ENCODE measurements at regions not wholly inside any gene's neighbourhood (a gene's known extent, or its start where the extent isn't known, plus 50 kb on each side); places are given as distances from the start of the nearest gene placed in this dataset.
"Not testable (repeated sequence)": the region's sequence is repeated elsewhere in the genome, so short reads cannot be mapped to it uniquely, and the experiment has no call there.

DNA sequence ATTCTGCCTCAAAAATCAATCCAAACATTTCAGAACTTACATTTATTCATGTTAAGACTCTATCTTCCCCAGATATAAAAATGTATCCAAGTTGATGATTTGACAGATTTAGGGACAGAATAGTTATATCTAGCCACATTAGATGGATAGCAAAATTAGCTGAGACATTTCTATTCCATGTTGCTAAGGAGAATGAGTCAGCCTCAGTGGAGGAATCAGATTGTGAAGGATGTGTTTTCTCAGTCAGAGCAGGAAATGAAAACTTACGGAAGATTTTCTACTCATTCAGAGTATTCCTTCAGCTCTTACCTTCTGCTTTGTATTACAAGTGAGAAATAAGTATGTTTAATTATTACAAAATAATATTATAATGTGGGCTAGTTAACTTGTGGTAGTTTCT, 556.3 kb upstream of the ANO3 start:
- no peak for DNase-seq

DNA sequence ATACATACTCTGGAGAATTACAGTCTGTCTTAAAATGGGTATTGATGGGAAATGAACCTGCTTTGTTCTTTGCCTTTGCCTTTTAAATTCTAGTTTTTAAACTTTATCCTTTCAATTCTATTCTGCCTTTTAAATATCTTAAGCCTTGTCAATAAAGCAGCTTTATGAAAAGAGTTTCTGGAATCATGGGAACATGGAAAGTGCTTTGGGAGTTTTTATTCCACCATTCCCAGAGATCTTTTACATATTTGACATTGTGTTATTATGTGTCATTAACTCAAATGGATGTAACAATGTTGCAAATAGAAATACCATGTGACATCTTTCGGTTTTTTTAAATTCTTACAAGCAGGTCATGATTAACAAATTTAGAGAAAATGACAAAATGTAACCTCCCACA, 555.7 kb upstream of the ANO3 start:
- DNase-seq: no peak

DNA sequence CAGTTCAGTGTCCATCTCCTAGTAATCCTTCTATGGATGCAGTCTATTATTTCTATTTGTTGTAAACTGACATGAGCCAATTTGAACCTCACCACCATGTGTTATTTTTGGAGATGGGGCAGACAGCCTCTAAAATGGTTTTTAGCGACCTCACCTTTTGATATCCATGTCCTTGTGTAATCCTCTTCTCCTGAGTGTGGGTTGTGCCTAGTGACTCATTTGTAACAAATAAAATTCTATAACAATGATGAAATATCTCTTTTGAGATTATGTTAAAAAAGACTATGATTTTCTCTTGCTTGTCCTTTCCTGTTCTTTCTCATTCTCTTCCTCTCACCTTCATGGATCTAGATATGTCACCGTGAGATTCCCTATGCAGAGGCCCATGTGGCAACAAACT, 554.6 kb upstream of the ANO3 start:
- no peak for DNase-seq

DNA sequence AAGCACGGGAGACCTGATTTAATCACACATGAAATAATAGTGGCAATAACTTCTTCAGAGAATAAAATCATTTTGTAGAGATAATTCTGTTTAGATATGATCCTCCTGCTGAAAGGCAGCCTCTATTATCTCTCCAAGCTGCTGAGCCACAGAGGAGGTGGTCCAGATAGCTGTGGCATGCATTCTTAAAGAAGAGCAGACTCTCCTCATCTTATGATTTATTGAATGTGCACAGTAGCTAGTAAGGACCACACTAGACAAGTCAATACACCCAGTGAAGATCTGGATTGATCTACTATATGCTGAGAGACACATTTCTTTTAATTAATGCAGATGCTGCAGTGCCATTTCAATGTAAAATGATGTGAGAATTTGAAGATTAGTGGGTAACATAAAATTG, 552.9 kb upstream of the ANO3 start:
- DNase-seq: no peak

DNA sequence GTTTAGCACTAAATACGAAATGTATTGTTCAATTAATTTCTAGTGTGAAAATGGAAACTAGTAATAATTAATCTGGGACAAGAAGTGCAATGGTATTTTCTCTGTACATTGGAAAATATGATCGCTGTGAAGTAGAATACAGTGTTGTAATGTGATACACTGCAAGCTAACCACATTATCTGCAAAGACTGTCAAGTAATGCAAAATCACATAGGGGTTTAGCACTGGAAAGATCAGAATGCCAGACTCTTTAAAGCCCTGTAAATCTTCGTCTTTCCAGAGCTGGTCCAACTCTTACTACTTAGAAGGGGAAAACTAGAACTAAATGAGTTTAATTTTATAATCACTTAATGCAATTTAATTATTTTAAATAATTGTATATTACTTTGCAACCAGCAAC, 544.5 kb upstream of the ANO3 start:
- no peak for DNase-seq

DNA sequence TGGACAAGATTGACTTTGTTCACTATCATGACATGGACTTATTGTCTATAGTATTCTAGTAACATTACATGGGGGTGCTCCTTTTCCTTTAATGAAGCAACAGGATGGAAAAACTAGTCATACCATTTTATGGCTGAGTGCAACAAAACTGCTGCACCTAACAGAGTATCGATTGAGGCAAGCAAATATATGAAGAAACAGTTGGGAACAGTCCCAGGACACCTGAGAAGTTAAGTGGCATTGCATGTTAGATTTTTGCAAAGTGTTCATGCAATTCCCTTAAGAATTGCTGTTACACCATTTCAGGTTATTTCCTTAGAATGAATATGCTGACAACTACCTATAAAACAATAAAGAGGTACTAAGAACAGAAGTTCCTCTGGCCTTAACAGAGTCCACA, 541.5 kb upstream of the ANO3 start:
- no peak for DNase-seq

DNA sequence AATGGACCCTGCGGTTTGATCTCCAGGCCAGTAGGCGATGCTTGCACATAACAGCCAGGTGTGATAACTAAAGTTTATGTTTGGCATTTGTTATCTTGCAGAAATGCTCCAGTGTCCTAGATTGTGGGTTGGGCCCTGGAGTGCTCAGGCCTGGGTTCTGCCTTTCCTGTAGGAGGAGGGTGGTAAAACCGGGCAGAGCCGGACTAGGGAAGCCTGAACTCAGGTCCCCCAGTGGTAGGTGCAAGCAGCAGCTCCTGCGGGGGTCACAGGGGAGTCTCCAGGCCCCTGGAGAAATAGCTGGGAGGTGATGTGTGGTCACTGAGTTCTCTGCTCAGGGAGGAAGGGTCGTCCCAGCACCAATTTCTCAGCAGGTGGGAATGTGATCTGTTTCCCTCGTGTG, 538.3 kb upstream of the ANO3 start:
- DNase-seq: no peak

DNA sequence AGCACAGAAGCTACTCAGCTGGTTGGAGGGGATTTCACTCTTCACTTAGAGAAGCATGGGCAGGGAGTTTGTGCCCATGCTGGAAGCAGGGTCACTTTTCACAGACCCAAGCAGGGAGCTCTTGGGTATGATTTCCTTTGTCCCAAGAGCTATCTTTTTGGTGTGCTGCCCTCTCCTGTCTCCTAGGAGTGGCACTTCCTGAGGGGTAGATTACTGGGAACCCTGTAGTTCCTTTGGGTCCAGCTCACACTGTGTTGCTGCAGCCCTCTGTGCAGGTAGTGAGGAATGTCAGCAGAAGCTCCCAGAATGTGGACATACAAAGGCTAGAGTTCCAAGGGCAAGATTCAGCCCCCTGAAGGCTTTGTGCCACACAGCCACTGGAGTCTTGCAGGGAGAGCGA, 537.1 kb upstream of the ANO3 start:
- DNase-seq: no peak

DNA sequence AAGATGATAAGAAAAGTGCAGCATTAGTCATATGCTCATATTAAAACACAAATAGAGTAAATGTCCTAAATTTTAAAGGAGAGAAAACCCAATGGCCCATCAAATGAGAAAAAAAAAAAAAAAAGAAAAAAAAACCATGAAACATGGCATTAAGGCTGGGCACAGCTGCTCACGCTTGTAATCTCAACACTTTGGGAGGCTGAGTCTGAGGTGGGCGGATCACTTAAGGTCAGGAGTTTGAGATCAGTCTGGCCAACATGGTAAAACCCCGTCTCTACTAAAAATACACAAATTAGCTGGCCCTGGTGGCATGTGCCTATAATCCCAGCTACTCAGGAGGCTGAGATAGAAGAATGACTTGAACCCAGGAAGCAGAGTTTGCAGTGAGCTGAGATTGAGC, 515.5 kb upstream of the ANO3 start:
- DNase-seq: no peak

DNA sequence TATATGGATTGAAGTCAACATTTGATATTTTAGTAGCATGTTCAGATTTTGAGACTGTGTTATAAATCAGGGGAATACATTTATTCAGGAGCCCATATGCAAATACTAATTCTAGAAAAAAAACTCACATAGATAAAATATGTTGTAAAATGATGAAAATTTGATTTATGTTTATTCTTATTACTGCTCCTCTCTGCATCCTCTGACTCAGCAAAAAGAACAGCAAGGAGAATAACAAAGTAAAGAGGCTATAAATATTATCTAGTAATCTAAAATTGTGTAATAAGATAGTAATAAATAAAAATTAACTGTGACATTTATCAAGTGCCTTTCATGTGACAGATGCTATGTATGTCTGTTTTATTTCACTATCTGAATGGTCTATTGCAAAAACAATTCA, 507.2 kb upstream of the ANO3 start:
- no peak for DNase-seq

DNA sequence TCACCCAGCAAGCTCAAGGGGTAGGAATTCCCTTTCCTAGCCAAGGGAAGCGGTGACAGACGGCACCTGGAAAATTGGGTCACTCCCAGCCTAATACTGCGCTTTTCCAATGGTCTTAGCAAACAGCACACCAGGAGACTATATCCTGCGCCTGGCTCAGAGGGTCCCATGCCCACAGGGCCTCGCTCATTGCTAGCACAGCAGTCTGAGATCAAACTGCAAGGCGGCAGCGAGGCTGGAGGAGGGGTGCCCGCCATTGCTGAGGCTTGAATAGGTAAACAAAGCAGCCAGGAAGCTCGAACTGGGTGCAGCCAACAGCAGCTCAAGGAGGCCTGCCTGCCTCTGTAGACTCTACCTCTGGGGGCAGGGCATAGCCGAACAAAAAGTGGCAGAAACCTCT, 500.4 kb upstream of the ANO3 start:
- not testable (repeated sequence) for DNase-seq

DNA sequence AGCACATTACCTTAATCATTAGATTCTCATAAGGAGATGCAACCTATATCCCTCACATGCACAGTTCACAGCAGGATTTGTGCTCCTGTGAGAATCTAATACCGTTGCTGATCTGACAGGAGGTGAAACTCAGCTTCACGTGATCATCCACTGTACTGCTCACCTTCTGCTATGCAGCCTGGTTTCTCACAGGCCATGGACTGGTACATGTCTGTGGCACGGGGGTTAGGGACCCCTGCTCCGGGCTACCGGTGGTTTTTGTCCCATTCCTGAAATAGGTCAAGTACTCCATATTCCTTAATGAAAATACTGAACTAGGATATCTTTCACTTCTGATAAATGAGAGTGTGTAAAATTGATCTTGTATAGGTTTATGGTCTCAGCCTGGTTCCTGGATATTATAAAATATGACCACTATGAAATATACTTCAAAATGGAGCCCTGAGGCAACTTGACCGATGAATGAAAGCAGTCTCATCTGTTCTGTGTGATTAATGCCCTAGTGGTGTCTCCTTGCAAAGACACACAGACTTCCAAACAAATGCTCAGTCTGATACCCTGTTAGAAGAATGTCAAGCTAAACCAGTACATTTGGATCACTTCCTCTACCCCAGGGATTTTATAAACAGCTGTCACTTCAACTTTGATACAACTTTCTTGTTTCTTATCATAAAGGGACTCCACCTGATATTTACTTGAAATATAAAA, 492.9 kb upstream of the ANO3 start:
- DNase-seq: no peak

DNA sequence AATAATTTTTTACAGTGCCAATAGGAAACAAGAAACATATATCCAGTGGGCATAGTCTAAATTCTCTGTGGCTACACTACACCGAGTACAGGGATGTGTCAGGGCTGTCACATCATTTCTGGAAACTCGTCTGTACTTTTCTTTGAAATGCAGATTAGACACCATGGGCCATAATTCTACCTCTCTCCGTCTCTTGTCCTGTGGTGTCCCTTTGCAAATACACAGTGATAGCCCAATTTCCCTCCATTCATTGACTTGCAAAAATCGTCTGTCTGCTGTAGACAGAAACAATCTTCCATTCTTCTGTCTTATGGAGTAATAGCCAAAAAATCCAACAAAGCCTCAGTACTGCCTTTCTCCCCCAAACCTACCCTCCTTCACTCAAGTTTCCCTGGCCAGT, 487.1 kb upstream of the ANO3 start:
- no peak for DNase-seq

DNA sequence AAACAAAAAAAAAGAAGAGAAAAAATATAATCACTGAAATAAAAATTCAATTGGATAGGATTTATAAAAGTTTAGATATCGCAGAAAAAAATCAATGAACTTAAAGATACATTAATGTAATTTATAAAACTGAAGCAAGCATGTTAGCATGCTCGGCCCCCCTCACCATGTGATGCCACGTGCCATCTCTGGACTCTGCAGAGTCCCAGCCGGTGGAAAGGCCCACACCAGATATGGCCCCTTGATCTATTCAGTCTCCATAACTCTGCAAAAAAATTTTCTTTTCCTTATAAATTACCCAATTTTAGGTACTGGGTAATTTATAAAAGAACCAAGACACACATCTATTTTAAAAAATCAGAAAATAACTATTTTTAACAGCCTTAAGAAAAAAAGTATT, 476.0 kb upstream of the ANO3 start:
- no peak for DNase-seq

DNA sequence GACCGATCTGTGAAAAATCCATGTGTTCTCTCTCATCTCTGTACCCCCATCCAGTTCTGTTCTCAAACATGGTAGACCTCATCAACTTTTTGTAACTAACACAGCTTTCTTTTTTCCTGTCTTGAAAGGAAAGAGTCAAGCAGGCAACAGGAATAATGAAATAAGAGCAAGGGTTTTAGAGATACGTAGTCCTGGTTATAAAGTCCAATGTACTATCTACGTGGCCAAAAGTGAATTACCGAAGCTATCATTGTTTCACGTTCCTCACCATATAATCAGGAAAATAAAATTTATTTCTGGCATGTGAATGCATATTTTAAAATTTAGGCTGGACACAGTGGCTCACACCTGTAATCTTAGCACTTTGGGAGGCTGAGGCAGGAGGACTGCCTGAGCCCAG, 472.2 kb upstream of the ANO3 start:
- DNase-seq: no peak

DNA sequence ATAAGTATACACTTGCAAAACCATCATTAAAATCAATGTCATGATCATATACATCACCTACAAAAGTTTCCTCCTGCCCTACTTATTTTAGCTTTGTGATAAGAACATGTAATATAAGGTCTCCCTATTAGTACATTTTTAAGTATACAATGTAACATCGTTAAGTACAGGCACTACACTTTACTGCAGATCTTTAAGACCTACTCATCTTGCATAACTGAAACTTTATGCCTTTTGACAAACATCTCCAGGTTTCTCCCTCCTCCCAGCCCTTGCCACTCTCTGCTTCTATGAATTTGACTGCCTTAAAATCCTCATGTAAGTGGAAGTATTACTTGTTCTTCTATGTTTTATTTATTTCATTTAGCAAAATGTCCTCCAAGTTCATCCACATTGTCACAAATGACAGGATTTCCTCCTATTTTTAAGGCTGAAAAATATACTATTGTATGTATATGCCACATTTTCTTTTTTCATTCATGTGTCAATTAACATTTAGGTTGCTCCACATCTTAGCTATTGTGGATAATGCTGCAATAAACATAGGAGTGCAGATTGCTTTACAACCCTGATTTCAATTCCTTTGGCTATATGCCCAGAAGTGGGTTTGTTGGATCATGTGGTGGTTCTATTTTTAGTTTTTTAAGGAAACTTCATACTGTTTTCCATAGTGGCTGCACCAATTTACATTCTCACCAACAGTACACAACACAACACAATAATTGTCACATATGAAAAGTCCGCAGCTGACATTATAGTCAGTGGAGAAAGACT, 471.1 kb upstream of the ANO3 start:
- DNase-seq: no peak

DNA sequence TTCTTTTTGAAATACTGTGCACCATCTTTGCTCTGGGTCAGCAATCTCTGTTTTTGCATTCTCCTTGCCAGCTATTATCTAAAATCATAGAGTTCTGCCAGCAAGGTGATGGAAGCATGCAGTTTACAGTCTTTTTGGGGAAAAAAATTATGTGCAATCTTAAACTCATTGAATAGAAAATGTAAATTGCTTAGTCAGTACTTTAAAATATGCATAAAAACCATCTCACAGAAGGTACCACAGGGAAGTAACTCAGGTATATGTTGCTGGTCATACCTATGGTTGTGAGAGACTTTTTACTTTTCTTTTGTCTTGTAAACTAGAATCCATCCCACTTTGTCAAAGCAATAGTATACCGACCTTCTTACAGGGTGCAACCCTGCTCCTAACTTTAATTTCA, 469.8 kb upstream of the ANO3 start:
- no peak for DNase-seq

DNA sequence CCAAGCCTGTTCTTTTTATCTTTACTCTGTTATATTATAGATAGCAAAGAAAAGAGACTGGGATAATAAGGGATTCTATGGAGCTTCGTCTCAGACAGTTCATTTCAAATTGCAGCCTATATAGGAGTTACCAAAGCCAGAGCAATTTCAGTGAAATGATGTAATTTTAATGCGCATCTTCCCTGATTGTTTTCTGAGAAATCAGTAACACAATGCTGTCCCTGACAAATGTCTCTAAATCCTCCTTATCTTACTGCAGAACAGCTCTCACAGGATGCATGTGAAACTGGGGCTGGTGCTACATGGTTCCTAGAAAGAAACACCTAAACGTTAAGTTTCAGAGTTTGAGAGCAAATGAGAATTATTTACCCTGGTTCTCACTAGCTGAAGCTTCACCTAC, 467.9 kb upstream of the ANO3 start:
- DNase-seq: no peak

DNA sequence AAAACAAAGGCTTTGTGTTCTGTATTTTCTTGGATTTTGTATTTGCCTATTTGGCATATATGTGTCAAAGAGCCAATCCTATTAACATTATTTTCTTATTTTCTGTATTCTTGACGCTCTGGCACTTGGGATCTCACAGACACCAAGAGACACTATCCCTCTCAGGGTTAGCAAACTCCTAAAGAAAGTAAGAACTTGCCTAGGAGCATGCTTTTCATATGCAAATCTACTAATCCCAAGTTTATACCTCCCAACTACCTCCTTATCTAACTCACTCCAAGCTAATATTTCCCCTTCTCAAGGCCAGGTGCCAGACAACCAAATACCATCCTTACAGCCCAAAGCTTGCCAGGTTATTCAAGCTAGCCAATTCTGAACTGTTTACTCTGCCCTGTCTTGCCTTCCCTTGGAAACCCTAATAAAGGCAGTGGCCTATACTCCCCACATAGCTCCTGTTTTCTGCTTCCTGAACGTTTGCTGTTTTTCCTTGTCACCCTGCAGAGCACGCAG, 455.4 kb upstream of the ANO3 start:
- no peak for DNase-seq

DNA sequence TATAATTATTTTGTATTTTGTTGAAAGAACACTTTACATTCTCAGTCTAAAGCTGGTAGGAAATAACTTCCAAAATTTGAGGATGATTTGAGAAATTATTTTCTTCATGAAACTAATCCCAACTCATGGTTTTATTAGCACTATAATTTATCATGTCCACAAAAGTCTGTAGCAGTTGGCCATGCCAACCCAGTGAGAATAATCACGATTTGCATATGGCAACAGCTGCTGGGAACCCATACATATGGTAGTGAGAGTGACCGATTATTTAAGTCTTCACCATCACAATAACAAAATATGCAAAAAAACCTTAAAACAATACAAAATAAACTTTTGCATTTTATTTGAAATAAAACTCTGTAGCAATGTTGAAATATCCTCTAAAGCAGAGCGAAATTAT, 445.9 kb upstream of the ANO3 start:
- DNase-seq: no peak

DNA sequence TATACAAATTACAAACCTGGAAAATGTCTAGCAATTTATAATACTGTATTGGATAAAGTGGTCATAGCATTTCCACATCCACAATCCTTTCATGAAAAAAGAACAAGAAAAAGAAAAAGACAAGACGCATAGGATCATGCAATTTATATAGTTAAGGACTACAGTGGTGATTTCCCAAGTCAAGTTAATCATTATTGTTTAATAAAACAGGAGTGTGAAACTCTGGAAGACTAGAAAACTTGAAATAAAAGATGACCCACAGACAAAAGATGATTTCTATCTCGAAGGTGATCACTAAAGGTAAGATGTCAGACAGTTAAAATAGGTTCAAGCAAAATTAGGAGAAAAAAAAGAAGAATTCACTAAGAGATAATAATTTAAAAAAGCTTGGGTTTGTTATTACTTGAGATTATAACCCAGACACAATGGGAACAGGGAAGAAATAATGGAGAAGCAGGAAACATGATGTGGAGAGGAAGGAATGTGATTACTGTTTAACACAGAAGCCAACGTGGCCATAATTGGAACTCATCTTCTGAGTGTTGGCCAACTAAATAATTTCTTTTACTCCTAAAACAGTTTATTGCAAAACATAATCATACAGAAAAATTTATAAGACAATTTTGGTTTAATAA, 441.2 kb upstream of the ANO3 start:
- DNase-seq: no peak

DNA sequence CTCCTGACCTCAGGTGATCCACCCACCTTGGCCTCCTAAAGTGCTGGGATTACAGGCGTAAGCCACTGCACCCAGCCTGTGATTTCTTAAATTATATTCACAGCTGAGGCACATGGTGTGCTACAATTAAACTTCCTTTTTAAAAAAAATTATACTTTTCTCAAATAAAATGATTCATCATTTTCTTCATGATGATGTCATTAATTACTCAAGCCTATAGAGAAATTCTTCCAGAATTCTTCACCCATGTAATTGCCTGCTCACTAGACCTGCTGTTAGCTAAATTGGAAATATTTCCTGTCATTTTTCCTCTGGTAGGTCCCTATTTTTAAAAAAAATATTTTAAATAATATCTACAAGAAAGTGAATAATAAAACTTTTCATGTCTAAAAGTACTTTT, 440.0 kb upstream of the ANO3 start:
- no peak for DNase-seq

DNA sequence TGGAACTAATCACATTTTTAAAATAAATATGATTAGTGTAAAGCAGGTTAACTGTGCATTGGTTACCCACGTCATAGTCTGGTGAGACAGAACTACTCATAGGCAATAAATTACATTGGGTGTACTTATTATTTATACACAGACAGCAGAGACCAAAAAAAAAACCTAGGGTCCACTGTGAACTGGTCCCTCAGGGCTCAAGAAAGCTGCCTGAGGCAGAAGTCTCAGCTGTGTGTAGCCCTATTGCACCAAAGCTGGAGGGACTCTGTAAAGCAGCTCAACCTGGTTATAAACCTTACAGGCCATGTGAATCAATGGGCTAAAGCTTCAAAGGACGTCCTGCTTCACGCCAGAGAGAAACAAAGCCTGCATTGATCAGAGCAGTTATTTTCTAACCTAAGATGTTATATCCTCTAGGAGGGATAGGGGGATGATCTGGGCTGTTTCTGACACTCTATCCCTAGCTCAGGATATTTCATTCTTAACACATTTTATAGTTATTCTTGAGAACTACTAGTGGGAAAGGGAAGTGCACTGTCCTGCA, 432.2 kb upstream of the ANO3 start:
- no peak for DNase-seq

DNA sequence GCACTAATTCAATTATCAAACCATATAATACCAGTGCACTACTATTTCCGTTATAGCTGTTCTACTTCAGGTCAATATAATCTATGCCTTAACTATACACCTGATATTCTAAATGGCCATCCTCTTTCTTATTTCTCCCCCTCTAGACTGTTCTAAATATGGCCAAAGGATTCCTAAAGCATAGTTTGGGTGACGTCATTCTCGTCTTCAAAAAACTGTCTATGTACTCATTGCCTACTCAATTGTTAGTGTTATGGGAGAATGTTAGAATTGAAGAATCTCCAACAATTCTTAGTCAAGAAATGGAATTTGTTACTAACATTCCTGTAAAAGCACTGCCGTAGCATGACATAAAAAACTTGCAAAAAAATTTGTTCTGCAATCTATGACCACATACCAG, 431.1 kb upstream of the ANO3 start:
- no peak for DNase-seq
